DMS79 (cell line): ENCODE measurements at regions not wholly inside any gene's neighbourhood (a gene's known extent, or its start where the extent isn't known, plus 50 kb on each side); places are given as distances from the start of the nearest gene placed in this dataset.

Experiments used
- DNase-seq: peaks from one replicate; lab custom pipeline; 2025; lab: John Stamatoyannopoulos, UW

- no peak for DNase-seq
Observed at GRCh38 chr4:126233483-126233882, 918.7 kb downstream of the FAT4 start.

- DNase-seq: no peak
Observed at GRCh38 chr4:126238013-126238412, 923.3 kb downstream of the FAT4 start.

DNA sequence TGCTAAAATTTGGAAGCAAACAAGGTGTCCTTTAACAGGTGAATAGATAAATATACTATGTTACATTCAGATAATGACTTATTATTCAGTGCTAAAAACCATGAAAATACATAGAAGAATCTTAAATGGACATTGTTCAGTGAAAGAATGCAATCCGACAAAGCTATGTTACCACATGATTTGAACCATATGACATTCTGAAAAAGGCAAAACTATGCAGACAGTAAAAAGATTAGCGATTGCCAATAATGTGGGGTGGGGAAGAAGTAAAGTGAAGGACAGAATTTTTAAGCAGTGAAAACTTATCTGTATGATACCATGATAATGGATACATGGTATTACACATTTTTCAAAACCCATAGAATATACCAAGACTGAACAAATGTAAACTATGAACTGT is 926.9 kb downstream of the FAT4 start:
- DNase-seq: no peak

DNA sequence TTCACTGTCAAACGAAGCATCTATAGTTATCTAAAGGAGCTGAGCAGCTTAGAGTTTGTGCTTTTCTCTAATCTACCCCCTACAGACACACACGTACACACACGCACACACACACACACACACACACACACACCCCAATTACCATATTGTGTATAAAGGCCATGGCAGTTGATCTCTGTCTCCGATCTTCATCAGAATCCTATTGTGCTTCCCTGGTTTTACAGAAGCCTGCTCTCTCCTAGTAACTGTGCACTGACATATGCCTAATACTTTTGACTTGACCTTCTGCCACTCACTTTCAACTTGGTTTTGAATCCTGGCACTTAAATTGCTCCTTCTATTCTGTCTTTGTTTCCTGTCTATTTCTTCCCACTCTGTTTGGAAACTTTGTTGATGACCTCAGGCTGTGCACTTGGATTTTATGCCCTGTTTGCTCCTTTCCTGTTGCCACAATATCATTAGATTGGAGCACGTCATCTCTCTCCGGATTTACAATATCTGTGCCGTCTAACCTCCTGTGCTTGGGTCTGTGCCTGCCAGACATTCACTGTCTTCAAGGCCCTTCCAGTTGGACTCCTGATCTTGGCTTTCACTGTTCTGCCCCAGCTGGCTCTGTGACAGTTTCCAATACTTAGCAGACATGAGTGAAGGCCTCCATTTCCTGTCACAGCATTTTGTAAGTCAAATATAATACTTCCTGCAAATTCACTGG is 928.1 kb downstream of the FAT4 start:
- no peak for DNase-seq

DNA sequence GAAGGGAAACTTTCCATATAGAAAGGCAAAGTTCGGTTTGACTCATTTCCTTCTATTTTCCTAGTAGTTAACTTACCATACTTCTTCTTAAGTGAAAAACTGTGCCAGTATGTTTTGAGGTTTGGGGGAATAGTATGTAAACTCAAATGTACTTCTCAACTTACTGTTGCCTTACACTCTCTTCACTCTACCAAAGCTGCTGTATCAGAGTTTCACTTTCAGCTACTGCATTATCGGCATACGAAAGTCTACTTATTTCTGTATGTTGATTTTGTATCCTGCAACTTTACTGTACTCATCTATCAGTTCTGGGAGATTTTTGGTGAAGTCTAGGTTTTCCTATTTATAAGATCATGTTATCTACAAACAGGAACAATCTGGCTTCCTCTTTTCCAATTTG is 932.7 kb downstream of the FAT4 start:
- DNase-seq: no peak

DNA sequence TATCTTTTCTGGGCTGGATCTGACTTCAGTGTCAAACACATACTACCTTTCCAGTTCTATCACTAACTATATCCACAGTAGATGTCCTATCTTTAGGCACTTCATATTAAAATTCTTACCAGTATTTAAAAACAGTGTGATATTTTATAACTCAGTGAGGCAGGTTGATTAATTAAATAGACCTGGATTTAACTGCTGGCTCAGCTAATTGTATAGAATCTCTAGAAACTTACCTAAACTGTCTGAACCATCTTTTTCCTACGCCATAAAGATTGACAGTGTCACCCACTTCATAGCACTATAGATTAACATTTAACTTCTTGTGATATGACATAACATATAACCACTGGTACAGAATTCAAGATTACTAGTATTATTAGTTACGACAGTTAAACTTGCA is 935.3 kb downstream of the FAT4 start:
- no peak for DNase-seq

DNA sequence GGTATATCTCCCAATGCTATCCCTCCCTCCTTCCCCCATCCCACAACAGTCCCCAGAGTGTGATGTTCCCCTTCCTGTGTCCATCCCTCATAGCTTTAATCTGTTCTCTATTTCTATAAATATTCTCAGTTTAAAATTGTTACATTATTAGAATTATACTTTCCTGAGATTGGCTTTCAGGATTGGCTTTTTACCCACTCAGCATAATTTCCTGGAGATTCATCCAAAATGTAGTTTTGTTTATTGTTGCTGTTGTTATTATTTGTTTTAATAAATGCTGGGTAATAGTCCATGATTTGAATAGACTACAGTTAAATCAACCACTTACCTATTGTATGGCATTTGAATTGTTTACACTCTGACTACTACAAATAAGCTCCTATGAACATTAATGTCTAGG is 936.4 kb downstream of the FAT4 start:
- DNase-seq: no peak

DNA sequence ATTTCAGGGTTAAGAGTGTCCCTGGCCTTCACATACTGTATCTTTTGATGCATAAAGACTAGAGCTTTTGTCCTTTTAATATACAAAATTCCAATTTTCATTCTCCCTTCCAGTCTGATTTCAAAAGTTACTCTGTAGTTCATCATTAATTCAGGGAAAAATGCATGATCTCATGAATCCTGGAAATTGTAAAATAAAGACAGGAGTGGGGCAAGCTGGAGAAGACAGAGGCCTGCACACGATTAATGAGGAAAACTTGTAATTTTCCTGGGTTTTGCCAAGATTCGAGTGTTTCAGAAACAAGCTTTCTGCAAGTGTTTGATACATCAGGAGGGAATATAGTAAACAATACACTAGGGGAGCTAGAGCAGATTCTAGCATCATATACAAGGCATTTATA is 947.9 kb downstream of the FAT4 start:
- DNase-seq: no peak

DNA sequence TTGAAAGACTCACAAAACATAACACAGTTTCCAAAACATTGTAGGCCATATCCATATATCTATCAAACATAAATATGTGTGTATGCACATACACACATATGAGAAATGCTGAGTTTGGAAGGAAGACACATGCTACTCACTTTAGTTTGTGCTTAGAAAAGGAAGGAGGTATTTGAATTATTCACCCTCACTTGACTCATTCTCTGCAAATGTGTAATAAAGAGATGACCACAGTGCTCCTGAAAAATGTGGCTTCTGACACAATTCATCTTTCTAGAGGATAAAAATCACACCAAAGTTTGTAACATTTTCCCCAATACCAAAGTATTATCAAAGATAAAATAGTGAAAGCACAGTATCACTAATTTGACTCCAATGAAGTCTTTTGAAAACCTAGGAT is 950.1 kb downstream of the FAT4 start:
- no peak for DNase-seq

DNA sequence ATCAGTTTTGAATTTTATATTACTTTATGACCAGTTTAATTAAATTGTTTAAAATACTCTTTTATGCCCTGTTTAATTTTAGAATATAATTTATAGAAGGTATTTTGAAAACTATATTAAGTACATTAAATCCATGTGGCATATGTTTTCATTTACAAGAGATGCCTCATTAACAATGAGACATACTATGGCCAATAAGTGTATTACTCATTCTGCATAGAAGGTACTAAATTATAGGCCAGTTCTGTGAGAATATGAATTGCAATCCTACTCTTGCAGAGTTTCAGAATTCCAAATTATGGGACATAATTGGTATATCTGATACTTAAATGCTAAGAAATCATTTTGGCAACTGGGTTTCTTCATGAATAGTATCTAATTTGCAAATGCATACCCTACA is 951.1 kb downstream of the FAT4 start:
- no peak for DNase-seq

- DNase-seq: no peak
Observed at GRCh38 chr4:126267689-126268088, 952.9 kb downstream of the FAT4 start.

DNA sequence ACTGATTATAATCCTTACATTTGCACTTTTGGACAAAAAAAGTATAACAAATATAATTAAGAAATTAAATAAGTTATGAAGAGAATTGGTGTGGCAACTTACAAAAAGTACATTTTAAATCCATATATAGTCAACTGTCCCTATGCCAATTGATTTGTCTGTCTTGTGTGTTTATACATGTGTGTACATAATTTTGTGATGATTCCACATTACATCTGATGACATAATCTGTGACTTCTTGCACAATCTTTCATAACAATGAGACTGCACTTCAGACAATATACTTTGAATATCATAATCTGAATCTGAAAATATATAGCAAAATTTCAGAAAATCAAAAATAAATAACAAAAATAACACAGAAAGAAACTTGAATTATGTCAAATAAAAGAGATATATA is 953.4 kb downstream of the FAT4 start:
- DNase-seq: no peak

- DNase-seq: no peak
Observed at GRCh38 chr4:126269106-126269505, 954.4 kb downstream of the FAT4 start.

DNA sequence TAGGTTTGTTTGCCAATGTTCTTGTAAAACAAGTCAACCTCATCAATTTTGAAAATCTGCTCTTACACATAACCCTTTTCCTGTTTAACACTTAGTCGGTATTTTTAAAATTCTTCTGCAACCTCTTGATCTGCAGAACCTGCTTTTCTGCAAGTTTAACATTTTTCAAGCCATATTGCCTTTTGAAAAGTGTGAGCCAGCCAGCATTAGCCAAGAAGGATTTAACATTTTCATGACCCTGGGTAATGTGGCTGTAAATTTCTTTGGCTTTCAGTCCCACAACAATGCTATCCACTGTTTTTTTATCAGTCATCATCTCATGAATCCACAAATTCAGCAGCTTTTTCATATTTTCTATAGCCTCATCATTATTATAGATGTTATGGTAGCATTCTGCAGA is 956.5 kb downstream of the FAT4 start:
- no peak for DNase-seq

- DNase-seq: no peak
Observed at GRCh38 chr4:126273746-126274145, 959.0 kb downstream of the FAT4 start.

DNA sequence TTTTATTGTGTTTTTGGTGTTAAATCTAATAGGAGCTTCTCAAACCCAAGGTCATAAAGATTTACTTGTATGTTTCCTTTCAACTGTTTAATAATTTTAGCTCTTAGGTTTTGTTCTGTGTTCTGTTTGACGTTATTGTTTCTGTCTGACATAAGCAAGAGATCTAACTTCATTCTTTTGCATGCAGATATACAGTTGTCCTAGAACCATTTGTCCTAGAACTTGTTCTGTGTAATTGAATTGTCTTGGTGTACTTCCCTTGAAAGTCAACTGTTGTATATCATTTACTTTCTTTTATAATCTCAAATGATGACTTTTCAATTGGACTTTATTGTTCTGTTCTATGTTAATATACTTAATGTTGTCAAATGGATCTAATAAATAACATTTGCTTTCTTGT is 977.1 kb downstream of the FAT4 start:
- DNase-seq: no peak

GRCh38 chr4:126298271-126298670 is 983.5 kb downstream of the FAT4 start:
- no peak for DNase-seq

DNA sequence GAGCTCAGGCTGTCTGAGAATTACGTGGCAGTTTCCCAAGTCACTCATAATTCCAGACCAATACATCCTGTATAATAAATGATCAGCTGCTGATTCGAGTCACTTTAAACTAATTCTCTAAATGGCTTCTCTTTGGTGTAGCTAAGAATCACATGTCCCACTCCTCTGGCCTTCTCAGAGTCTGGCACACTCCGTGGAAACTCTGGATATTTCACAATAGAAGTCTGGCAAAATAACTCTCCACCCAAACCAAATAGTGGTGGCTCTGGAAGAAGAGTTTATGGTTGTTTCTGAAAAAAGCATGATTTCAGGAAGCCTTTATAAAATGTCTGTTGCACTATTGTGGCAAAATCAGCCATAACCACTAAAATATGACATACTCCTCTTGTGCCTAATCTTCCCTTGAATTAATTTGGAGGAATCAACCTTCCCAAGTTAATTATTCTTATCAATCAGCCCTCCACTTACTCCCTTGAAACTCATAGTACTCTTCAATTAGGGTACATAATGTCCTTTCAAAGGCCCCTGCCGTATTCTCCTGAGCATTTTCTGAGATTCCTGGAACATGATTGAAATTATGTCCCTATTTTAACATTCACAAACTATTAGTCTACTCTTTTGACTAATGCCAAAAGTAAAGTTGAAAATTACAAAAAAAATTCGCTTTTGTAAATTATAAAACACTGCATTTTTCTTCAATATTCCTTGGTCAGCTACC is 991.6 kb downstream of the FAT4 start:
- DNase-seq: no peak

DNA sequence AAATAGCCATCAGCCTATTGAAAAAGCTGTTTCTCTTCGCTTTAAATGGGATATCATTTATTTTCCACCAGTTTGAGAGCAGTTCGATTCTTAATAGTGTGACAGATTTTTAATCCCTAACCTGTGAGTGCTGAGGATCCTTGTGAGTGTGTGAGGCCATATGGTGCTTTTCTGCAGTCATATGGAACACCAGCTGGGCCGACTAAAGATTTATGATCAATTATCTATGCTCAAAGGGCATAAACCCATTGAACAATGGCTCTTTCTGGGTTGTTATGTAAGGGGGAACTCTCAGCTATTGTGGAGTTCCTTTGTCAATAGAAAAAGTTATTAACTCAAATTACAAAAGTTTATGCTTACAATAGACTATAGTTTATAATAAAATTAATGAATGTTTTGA is 1003.6 kb downstream of the FAT4 start:
- no peak for DNase-seq

DNA sequence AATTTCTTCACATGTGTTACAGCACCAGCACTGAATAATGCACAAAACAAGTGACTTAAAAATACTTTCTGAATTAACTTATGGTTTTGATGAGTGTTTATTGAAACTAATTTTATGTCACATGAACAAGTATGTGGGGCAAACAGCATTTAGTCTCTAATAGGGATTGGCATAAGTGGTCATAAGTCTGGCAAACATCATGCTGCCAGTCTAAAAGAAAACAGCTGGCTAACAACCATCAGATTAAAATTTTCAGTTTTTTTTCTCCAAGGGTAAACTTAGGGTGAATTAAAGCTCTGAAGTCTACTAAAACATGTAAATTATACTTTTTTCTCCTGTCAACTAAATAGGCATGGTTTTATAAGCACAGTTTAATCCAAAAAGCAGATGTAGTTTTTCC is 1014.2 kb downstream of the FAT4 start:
- no peak for DNase-seq

- DNase-seq: no peak
Observed at GRCh38 chr4:126338548-126338947, 1023.8 kb downstream of the FAT4 start.

DNA sequence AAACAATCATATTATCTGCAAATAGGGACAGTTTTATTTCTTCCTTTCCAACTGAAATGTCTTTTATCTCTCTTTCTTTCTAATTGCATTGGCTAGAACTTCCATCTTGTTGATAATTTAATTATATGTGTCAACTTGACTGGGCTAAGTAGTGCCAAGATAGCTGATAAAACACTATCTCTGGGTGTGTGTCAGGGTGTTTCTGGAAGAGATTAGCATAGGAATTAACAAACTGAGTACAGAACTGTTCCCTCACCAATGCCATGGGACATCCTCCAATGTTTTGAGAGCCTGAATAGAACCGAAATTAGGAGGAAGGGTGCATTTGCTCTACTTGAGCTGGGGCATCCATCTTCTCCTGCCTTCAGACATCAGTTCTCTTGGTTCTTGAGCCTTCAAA is 1027.2 kb downstream of the FAT4 start:
- no peak for DNase-seq

DNA sequence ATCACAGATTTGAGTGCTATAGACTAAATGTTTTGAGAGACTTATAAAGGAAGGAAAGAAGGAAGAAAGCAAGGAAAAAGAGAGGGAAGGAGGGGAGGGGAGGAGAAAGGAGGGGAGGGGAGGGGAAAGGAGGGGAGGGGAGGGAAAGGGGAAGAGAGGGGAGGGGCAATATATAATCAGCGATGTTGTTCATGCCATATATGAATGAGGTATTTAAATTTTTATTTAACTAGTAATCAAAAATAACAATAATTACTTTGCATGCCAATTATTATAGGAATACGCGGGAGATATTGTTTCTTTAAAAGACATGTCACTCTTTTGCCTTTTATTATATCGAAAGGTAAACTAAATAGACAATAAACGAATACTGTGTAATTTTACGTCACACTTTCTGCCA is 1029.7 kb downstream of the FAT4 start:
- no peak for DNase-seq

GRCh38 chr4:126346654-126347053 is 1031.9 kb downstream of the FAT4 start:
- DNase-seq: no peak
